Endodermal cell (in vitro differentiated cells): ENCODE measurements at regions not wholly inside any gene's neighbourhood (a gene's known extent, or its start where the extent isn't known, plus 50 kb on each side); places are given as distances from the start of the nearest gene placed in this dataset.
A peak's percentile ranks its signal among the peaks of the same experiment; 100 is the strongest.

Experiments
- DNase-seq: peaks from one replicate; pipeline ENCODE4 v3.0.0-alpha.2; 2017
- H3K27ac ChIP-seq: 2 replicates; pipeline ENCODE4 v1.5.1; 2013; ENCODE audit warnings: mild to moderate bottlenecking, low read depth, low read length, moderate library complexity
- H3K27me3 ChIP-seq: 2 replicates; pipeline ENCODE4 v1.6.1; 2013; ENCODE audit warnings: mild to moderate bottlenecking, low read length, moderate library complexity; ENCODE audit not compliant: insufficient read depth, control insufficient read depth, poor library complexity, severe bottlenecking
- H3K36me3 ChIP-seq: 2 replicates; pipeline ENCODE4 v1.7.0; 2013; ENCODE audit warnings: mild to moderate bottlenecking, low read length, moderate library complexity; ENCODE audit not compliant: control insufficient read depth, insufficient read depth
- H3K4me1 ChIP-seq: one replicate; pipeline ENCODE4 v1.7.0; 2013; ENCODE audit warnings: low read length; ENCODE audit not compliant: control insufficient read depth, insufficient read depth
- H3K4me3 ChIP-seq: 2 replicates; pipeline ENCODE4 v1.5.1; 2013; ENCODE audit warnings: mild to moderate bottlenecking, low read length, moderate library complexity
- H3K9ac ChIP-seq: 2 replicates; pipeline ENCODE4 v1.6.1; 2013; ENCODE audit warnings: mild to moderate bottlenecking, low read length, moderate library complexity; ENCODE audit not compliant: poor library complexity, severe bottlenecking; ENCODE audit errors: extremely low read depth
- H3K9me3 ChIP-seq: 2 replicates; pipeline ENCODE4 v1.6.1; 2013; ENCODE audit warnings: mild to moderate bottlenecking, low read length, moderate library complexity; ENCODE audit not compliant: control insufficient read depth
- H3K27ac Mint-ChIP-seq: 2 replicates; pipeline ENCODE4 v1.8.0; 2020; ENCODE audit warnings: mixed read lengths
- H3K27me3 Mint-ChIP-seq: 2 replicates; pipeline ENCODE4 v1.8.0; 2021; ENCODE audit warnings: mild to moderate bottlenecking, mixed read lengths; ENCODE audit not compliant: insufficient read depth
- H3K36me3 Mint-ChIP-seq: 2 replicates; pipeline ENCODE4 v1.8.0; 2020; ENCODE audit warnings: low read depth, mixed read lengths
- H3K4me1 Mint-ChIP-seq: 2 replicates; pipeline ENCODE4 v1.8.0; 2020; ENCODE audit warnings: mixed read lengths
- H3K4me3 Mint-ChIP-seq: 2 replicates; pipeline ENCODE4 v1.8.0; 2020; ENCODE audit warnings: mild to moderate bottlenecking, moderate library complexity, mixed read lengths
- H3K9me3 Mint-ChIP-seq: 2 replicates; pipeline ENCODE4 v1.8.0; 2020; ENCODE audit warnings: mild to moderate bottlenecking, mixed read lengths
- CTCF ChIP-seq: fragments of 200-600 bp; sonication (generic); conservative IDR thresholded peaks from 2 replicates; pipeline ENCODE4 v1.5.0; 2021; ENCODE audit warnings: antibody characterized with exemption, mild to moderate bottlenecking
- WGBS, 2 experiments: methylation state at CpG; one replicate each; pipeline versions ENCODE4 v1.1.5 to v1.1.7; 2013; ENCODE audit warnings: missing lambda C conversion rate in 2 of 2, mixed read lengths in 1 of 2; ENCODE audit not compliant: insufficient coverage in 1 of 2, insufficient read length in 1 of 2; 5-methylcytosine and 5-hydroxymethylcytosine counted together

GRCh38 chrX:68992821-68993397 is 164.1 kb downstream of the EFNB1 start:
- Histone ChIP-seq H3K27ac (no peak overlapping the region), H3K27me3 (no peaks in the 10 kb centered on the region), H3K36me3 (no peaks in the 10 kb centered on the region), H3K4me3 (no peak overlapping the region), H3K9me3 (no peaks in the 10 kb centered on the region), H3K9ac (no peak overlapping the region), H3K4me1 (peaks cover 3% of the 10 kb centered on the region)
- DNase-seq = peak; percentile 19
- H3K9me3 Mint-ChIP-seq = peaks cover 57% of the 10 kb centered on the region
- no peak overlapping the region for H3K27ac Mint-ChIP-seq
- H3K4me1 Mint-ChIP-seq = peaks cover 11% of the 10 kb centered on the region
- WGBS, 2 experiments = 85 to 100% methylated on average over 1 to 7 of the region's 7 CpGs
- H3K4me3 Mint-ChIP-seq = no peak overlapping the region
- H3K27me3 Mint-ChIP-seq = no peaks in the 10 kb centered on the region
- TF ChIP-seq CTCF = no peak
- H3K36me3 Mint-ChIP-seq = no peaks in the 10 kb centered on the region

- Mint-ChIP-seq H3K9me3 (peaks cover 54% of the 10 kb centered on the region), H3K4me3 (no peak overlapping the region), H3K27ac (no peak overlapping the region), H3K36me3 (no peaks in the 10 kb centered on the region), H3K4me1 (peaks cover 11% of the 10 kb centered on the region), H3K27me3 (no peaks in the 10 kb centered on the region)
- 94% methylated on average over 3 of the region's 3 CpGs; no CpG with 5 or more reads in 1 of the 2 experiments for WGBS, 2 experiments
- Histone ChIP-seq H3K27ac (no peak overlapping the region), H3K9me3 (no peaks in the 10 kb centered on the region), H3K9ac (no peak overlapping the region), H3K27me3 (no peaks in the 10 kb centered on the region), H3K4me3 (no peak overlapping the region), H3K4me1 (peaks cover 3% of the 10 kb centered on the region), H3K36me3 (no peaks in the 10 kb centered on the region)
- no peak for TF ChIP-seq CTCF
- DNase-seq = no peak
Observed at GRCh38 chrX:68991691-68992345, 163.0 kb downstream of the EFNB1 start.

- Histone ChIP-seq H3K36me3 (no peaks in the 10 kb centered on the region), H3K4me1 (peaks cover 1% of the 10 kb centered on the region), H3K27ac (no peak overlapping the region), H3K9ac (no peak overlapping the region), H3K4me3 (no peak overlapping the region), H3K9me3 (no peaks in the 10 kb centered on the region), H3K27me3 (no peaks in the 10 kb centered on the region)
- H3K27ac Mint-ChIP-seq = no peak overlapping the region
- no peaks in the 10 kb centered on the region for H3K36me3 Mint-ChIP-seq
- TF ChIP-seq CTCF = no peak
- no peak overlapping the region for H3K4me3 Mint-ChIP-seq
- no peak for DNase-seq
- 80% methylated on average over 1 of the region's 1 CpG; no CpG with 5 or more reads in 1 of the 2 experiments for WGBS, 2 experiments
- no peaks in the 10 kb centered on the region for H3K27me3 Mint-ChIP-seq
- peaks cover 54% of the 10 kb centered on the region for H3K9me3 Mint-ChIP-seq
- peaks cover 7% of the 10 kb centered on the region for H3K4me1 Mint-ChIP-seq
Observed at GRCh38 chrX:68990948-68991347, 162.1 kb downstream of the EFNB1 start.
